Fibroblast of peridontal ligament (primary cell): ENCODE measurements at regions not wholly inside any gene's neighbourhood (a gene's known extent, or its start where the extent isn't known, plus 50 kb on each side); places are given as distances from the start of the nearest gene placed in this dataset.

Source experiments
- DNase-seq: peaks from one replicate; pipeline ENCODE4 v3.0.0-alpha.2; 2010; ENCODE audit errors: extremely low read depth

DNA sequence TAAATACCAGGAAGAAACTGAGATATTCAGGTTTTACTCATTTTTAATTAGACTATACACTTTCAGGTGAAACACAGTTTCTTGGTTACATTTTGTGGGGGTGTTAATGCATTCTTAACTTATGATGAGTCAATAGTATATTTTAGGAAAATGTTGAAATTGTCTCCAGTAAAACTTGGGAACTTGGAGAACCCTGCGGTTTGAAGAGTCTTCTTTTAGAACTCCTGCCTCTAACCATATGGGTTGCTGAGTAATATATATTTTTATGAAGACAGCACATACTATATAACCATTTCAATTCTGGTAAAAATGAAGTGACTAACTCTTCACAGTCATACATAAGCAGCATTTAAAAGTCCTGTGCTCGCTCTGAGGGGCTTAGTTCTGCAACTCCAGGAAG is 308.2 kb upstream of the LRATD1 start:
- no peak for DNase-seq

DNA sequence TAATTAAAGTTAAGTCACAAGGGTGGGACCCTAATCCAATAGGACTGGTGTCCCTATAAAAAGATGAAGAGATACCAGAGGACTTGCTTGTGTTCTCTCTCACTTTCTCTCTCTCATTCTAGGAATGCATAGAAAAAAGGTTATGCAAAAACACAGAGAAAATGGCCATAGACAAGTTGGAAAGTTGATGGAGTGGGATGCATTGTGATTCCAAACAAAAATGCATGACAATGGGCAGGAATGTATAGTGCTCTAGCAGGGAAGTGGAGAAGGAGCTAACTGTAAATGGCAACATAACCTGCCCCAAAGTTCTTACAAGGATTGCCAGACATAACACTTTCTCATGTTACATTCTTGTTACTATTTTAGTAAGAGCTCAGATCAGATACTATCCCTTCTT is 301.6 kb upstream of the LRATD1 start:
- DNase-seq, result no peak

DNA sequence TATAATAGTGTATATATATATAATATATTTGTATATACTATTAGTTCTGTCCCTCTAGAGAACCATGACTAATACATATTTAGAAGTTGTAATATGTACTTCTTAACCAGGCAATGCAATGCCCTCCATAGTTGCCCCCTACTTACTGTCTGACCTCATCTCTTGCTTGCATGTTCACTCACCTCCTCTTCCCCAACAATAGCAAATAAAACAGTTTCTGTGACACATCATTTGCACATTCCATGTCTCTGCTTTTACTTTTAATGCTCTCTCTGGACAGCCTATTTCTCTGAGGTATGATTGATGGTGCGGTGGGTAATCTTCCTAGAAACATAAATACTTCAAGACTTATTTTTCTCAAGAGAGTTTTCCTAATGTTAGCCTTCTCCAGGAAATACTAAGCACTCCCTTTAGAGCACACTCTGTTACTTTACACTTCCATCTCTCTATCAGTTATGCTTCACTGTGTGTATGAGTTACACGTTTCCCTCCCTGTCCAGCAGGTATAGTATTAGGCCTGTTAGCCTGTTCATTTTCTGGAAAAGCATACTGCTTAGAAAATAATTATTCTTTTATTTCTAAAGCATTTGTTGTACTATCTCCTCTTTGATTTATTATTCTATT is 295.6 kb upstream of the LRATD1 start:
- DNase-seq, result no peak

DNA sequence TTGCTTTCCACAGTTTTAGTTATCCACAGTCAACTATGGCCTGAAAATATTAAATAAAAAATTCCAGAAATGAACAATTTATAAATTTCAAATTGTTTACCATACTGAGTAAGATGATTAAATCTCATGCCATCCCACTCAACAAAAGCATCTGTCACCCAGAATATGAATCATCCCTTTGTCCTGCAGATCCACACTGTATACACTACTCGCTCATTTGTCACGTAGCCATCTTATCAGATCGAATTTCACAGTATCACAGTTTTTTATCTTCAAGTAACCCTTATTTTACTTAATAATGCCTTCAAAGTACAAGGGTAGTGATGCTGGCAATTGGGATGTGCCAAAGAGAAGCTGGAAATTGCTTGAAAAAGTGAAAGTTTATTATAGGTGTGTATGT is 291.8 kb upstream of the LRATD1 start:
- DNase-seq, result no peak

DNA sequence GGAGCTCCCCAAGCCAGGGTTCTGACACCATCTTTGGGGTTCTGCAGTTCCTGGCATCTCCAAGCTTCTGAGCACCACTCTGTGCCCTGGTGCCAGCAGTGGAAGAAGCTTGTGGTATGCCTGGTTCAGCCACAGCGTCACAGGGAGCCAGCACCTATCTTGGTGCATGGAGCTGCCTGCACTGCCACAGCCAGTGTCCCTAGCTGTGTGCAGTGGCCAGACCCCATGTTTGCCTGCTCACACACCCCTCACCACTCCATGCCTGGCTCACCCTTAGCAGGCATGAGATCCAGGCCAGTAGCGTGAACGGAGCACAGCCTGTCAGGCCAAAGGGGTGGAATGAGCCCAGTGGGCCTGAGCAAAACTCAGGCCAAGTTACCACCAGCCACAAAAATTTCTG is 290.2 kb upstream of the LRATD1 start:
- DNase-seq, result no peak

DNA sequence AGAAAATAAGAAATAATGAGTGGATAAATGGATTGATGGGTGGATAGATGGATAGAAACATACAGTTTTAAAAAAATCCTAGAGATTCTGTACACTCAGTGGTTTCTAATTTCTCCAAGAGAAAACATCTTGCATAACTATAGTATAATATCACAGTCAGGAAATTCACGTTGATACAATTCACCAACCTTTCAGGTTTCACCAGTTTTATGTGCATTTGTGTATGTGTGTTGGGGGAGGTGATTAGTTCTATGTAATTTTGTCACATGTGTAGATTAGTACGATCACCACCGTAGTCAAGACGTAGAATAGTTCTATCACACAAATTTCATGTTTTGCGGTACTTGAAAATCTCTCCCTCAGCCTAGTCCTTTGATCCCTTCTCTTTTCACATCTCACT is 288.2 kb upstream of the LRATD1 start:
- DNase-seq, result no peak

DNA sequence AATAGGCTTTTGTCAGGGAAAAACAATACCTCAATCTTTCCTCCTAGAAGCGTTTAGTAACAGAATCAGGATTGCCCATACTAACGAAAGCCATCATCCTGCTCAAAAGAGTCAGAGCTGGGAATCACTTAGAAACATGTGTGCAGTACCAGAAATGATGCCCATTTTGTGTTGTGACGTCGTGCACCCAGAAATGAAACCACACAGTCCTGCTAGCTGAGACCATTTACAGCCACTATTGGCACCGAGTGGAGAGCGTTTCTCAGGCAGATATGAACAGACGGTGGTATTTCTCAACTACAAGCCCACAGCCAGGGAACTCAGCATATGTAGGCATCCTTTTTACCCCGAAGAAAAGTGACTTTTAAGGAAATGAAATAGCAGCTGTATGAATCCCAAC is 284.3 kb upstream of the LRATD1 start:
- DNase-seq, result no peak

DNA sequence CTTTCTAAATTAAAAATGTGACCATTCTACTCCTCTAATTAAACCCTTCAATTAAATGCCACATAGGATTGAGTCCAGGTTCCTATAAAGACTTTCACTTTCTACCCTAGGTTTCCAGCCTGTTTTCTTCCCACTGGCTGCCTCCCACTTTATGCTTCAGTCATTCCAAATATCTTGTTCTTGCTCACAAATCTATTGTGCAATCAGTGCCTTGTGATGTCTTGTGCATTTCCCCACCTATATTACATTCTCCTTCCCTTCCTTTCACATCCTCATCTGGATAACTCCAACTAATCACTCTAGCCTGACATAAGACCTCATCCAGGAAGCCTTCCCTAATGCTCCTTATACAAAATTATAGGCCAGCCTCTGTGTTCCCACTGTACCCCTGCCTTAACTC is 281.7 kb upstream of the LRATD1 start:
- no peak for DNase-seq

DNA sequence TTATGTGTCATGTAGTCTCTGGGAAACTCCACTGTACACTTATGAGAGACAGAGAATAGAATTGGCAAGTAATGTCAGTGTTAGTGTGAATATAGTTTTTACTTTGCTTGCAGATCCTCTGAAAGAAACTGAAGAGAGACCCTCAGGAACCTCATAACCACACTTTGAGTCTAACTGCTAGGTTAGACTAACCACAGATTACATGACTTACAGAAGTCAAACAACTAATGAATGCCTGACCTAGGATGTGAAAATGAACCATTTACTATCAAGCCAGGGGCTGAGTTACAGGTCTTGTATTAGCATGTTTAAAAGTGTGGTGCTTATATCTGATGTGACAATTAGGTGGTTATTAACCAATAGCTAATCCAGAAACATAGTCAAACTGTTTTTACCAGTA is 280.4 kb upstream of the LRATD1 start:
- DNase-seq, result no peak

DNA sequence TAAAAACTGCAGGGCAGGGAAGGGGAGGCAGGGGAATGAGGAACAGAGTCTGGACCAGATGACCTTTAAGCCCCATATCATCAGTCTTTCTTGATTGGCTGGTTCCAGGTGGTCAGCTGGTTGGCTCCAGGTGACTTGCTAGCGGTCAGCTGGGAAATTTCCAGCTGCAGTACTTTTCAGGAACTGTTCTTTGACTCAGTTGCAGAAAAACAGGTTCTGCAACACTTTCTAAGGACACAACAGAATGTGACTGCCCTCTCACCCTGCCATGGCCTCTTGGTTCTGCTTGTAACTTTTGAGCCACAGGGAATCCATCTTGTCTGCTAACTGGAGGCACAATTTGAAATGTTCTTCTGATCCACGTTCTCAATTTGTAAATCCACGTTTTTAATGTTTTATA is 278.3 kb upstream of the LRATD1 start:
- no peak for DNase-seq

DNA sequence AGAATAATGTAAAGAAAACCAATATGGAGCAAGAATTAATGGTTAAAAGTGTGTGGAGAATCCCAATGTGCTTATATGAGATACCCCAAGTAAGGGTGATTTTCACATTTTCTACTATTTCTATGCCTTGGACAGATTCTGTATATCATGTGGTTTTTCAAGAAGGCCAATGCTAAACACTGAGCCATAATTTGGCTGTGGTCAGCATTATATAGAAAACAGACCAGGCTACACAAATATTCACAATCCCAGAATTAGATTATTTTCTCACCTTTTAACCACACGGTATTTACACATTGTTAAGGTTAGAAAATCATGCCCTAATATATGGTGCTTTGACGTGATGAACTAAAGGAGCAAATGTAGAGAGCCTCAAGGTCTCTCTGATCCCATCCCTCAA is 277.4 kb upstream of the LRATD1 start:
- no peak for DNase-seq

DNA sequence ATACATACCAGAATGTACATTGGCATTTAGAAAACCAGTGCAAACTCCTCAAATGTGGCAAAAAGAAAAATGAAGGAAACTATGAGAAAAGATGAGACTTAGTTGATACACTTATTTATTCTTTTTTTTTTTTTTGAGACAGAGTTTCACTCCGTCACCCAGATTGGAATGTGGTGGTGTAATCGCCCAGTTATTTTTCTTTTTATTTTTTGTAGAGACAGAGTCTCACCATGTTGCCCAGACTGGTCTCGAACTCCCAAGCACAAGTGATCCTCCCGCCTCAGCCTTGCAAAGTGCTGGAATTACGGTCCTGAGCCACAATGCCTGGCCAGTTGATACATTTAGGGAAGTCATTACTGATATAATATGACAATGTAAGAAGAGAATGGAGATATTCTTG is 274.2 kb upstream of the LRATD1 start:
- DNase-seq, result no peak

DNA sequence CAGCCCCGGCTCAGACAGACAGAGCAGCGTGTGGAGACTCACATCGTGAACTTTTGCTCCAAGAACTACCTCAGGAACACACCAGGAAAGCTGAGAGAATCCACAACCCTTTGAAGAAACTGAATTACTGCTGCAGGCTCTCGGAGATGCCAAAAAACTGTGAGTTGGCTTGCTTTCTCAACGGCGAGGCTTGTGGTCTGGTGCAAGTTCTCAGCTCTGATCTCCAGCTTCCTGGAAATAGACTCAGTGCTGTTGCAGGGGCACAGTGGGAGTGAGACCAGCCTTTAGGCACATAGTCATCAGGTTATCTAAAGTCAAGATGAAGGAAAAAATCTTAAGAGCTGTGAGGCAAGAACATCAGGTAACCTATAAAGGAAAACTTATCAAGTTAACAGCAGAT is 273.7 kb upstream of the LRATD1 start:
- DNase-seq, result no peak

DNA sequence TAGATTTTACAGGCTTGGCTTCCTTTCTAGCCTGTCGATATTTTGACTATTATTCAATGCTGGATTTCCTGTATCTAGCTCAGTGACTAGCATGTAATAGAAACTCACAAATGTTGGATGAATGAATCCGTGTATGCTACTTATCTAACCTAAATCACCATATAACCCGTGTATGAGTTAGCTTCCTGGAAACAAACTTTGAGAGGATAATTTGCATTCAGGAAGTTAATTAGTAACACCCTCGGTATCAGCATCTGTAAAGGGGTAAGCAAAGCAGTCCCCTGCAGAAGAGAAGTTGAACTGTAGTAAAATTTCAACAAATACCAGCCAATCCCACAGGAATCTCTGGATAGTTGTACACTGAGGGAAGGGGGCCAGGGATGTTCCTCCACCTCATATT is 269.4 kb upstream of the LRATD1 start:
- DNase-seq, result no peak

DNA sequence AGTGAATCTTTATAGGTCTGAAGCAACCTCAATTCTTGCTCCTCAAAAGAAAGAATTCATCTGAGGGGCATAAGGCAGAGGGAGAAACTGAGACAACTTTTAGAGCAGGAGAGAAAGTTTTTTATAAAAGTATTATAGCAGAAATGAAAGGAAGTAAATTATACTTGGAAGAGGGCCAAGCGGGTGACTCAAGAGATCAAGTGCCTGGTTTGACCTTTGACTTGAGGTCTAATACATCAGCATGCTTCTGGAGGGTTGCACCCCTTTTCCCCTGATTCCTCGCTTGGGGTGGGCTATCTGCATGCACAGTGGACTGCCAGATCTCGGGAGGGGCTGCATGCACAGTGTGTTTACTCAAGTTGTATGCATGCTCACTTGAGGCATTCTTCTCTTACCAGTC is 268.5 kb upstream of the LRATD1 start:
- DNase-seq, result no peak

DNA sequence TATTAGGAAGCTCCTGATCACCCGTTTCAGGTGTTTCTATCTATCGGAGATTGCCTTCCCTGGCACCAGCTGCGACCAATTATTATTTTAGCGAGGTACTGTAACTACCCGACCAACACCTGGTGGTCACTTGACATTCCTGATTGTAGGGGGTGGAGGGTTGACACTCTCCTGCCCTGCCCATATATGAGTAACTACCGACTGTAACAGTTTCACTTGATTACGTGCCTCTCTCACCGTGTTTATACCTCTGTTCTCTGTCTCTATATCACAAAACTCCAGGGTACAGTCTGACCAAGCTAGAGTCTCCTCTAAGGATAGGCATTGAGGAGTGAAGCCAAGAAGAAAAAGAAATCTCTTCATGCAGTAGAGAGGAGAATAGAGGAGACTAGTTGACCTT is 268.0 kb upstream of the LRATD1 start:
- no peak for DNase-seq

DNA sequence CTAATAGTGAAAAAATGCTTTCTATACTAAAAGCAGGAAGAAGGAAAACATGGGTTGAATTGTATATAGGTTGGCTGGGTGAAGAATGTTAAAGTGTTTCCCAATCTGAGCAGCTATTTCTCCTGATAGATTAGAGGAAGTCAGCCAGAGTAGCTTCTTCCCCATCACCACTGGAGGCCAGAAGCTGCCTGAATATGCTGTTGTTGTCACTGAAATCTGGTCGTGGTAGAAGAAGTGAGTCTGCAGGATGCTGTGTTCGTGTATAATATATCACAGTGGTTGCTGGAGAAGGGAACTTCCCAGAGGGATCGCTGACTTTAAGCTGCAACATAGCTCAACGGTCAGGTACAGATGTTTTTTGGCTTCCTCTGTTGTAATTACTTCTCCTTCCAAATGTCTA is 247.5 kb upstream of the LRATD1 start:
- DNase-seq, result no peak

DNA sequence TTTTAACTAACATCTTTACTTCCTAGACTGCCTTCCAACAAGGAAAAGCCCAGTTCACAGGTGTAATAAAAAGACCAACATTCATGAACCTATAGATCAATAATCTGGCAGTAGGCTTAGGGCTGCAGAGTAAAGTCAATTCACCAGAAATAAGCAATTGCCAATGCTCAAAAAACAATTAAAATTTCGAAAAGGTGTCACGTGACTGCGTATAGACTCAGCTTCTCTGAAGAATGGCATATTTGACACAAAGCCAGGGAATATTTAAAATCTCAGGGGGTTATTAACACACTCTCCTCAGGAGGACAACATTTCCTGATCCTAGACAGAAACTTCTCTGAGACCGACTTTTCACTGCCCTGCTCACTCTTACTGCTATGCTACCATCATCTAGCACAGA is 245.2 kb upstream of the LRATD1 start:
- no peak for DNase-seq

DNA sequence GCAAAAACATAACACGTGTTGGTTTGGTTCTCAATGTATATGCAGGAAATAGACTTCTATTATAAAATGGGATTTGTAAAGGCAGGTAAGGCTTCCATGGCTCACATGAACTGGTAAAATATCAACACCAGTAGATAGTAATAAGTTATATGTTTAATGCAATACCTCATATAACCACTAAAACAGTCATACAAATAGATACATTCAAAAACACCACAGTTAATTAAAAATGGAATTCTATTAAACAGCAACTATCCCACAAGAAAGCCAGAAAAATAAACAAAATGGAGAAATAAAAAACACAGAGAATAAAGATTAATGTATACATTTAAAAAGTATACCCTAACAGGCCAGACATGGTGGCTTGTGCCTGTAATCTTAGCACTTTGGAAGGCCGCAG is 243.8 kb upstream of the LRATD1 start:
- DNase-seq, result no peak

DNA sequence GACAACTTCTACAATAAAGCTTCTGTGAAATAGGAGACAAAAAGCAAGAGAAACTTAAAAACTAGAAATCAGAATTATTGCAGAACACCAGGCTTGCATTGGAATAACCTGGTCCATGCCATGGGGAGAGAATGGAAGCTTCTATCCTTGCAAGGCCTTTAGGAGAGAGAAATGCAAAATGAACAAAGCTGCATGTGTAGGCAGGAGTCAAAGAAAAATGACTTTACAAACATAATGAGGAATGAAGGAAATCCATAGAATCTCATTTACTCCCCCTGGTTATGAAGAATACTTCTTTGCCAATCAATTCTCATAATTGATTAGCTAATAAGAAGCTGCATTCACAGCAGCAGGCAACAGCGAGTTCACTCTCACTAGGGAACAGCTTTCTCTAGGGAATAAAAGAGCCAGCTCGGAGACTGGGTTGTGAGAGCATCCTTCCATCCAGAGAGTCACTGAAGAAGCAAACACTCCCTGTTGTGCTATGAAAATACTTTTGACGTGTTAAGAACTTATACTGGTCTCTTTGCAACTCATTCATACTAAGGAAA is 235.9 kb upstream of the LRATD1 start:
- DNase-seq, result no peak

DNA sequence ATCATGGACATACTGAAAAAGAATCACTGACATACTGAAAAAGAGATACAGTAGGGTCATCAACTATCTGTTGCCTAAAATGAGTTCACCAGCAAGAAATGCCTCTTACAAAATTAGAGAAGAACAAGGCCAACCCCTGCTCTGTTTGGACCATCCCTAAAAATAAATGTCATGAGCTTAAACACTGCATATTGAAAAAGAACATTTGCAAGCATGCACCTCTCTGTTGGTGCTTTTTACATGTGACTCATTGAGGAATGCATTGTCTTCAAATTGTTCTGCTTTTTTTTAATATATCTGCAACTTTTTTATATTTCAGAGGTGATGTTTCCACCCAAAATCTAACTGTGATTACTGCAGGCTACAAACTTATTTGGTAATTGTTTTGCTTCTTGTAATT is 233.9 kb upstream of the LRATD1 start:
- DNase-seq, result no peak

DNA sequence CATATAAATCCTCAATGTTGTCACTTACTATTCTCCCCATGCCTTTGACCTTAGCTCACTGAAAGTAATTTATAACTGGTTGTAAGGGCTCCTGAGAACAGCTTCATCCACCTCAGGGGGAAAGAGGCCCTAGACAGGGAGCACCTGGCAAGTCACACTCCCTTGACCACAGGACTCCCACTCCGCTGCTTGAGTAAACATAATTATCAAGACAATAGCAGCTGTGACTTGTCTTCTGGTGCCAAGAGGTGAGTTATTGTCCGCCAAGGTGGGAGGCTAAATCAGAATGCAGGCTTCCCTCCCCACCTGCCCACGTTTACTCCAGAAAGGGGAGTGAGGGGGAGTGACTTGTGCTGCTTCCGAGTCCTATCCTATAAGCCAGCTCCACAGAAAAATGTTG is 230.6 kb upstream of the LRATD1 start:
- DNase-seq, result no peak

DNA sequence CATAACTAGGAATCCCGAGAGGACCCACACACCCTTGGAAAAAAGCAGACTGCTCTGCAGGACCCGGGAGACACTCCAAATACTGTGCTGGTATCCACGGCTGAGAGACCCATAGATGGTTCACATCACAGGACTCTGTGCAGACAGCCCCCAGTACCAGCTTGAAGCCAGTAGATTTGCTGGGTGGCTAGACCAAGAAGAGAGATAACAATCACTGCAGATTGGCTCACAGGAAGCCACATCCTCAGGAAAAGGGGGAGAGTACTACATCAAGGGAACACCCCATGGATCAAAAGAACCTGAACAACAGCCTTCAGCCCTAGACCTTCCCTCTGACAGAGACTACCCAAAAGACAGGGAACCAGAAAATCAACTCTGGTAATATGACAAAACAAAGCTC is 223.8 kb upstream of the LRATD1 start:
- no peak for DNase-seq

DNA sequence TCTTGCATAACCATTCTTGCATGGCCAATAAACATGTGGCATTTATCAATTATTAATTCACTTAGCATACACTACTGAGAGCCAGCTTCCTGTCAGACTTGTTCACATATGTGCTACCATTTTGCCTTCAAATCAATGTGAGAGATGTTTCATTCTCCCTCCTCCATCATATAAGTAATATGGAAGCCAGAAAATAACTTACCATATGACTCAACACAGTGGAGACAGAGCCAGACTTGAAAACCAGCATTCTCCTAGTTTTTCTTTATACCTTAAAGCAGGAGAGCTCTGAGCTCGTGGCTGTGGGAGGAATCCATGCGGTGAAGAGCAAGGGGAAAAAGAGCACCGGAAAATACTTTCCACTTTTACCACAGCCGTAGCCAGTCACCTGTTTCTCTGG is 215.0 kb upstream of the LRATD1 start:
- no peak for DNase-seq
